ENCODE measurements at regions not wholly inside any gene's neighbourhood (a gene's known extent, or its start where the extent isn't known, plus 50 kb on each side); places are given as distances from the start of the nearest gene placed in this dataset.
A peak's percentile ranks its signal among the peaks of the same experiment; 100 is the strongest.

GRCh38 chr16:10317425-10318001 lies 68.3 kb upstream of the ATF7IP2 start:
- Histone ChIP-seq H3K27me3 (ENCODE audit: low read depth) (no peaks in the 10 kb centered on the region), H3K4me1 (no peaks in the 10 kb centered on the region), H3K36me3 (no peaks in the 10 kb centered on the region), H3K4me3 (no peak overlapping the region), H3K9me3 (no peaks in the 10 kb centered on the region), H3K27ac (no peak overlapping the region)
- intact Hi-C loops (cut with DNase I): no loop called here
- ATAC-seq (no peak), DNase-seq (no peak)
- TF ChIP-seq, protein P1, sequence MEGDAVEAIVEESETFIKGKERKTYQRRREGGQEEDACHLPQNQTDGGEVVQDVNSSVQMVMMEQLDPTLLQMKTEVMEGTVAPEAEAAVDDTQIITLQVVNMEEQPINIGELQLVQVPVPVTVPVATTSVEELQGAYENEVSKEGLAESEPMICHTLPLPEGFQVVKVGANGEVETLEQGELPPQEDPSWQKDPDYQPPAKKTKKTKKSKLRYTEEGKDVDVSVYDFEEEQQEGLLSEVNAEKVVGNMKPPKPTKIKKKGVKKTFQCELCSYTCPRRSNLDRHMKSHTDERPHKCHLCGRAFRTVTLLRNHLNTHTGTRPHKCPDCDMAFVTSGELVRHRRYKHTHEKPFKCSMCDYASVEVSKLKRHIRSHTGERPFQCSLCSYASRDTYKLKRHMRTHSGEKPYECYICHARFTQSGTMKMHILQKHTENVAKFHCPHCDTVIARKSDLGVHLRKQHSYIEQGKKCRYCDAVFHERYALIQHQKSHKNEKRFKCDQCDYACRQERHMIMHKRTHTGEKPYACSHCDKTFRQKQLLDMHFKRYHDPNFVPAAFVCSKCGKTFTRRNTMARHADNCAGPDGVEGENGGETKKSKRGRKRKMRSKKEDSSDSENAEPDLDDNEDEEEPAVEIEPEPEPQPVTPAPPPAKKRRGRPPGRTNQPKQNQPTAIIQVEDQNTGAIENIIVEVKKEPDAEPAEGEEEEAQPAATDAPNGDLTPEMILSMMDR (IDR thresholded peaks at IDR 0.05): no peak

- H3K9me3 ChIP-seq: no peaks in the 10 kb centered on the region
- no peak for DNase-seq
- no peaks in the 10 kb centered on the region for H3K27me3 ChIP-seq (ENCODE audit: low read depth)
- no peak overlapping the region for H3K27ac ChIP-seq
- TF ChIP-seq, protein P1 (IDR thresholded peaks at IDR 0.05): no peak
- ATAC-seq: no peak
- H3K4me1 ChIP-seq: no peaks in the 10 kb centered on the region
- H3K36me3 ChIP-seq: no peaks in the 10 kb centered on the region
- intact Hi-C loops (cut with DNase I): no loop called here
- no peak overlapping the region for H3K4me3 ChIP-seq
These were observed 66.9 kb upstream of the ATF7IP2 start for GRCh38 chr16:10318798-10319500.

DNA sequence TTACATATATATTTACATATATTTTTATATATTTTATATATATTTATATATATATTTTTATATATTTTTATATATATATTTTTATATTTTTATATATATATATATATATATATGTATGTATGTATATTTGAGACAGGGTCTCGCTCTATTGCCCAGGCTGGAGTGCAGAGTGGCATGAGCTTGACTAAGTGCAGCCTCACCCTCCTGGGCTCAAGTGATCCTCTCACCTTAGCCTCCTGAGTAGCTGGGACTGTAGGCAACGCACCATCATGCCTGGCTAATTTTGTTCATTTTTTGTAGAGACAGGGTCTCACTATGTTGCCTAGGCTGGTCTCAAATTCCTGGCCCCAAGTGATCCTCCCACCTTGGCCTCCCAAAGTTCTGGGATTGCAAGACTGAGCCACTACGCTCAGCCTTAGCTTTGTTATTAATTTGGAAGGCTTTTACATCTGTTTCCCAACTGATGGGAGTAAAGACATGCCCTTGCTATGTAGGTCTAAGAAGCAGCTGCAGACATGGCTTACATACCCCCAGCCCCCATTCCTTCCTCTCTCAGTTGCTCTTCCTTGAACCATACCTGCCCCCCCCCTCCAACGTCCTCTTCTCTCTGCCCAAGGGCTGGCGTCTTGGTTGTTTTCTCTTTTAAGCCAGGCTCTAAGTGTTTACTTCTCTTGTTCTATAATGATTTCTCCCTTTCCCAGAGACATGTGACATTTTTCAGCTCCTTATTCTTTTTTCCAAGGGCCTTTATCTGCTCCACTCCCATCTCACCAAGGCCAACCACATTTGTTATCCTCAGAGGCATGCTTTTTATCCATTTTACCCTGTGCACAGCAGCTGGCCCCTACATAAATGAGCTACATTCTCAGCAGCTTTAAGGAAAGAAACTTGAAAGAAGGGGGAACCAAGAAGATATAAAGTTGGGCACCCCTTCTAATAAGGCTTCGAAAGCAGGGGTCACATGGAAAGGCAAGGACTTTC lies 64.2 kb upstream of the ATF7IP2 start:
- Histone ChIP-seq H3K27ac (no peak overlapping the region), H3K36me3 (no peaks in the 10 kb centered on the region), H3K9me3 (no peaks in the 10 kb centered on the region), H3K4me1 (no peaks in the 10 kb centered on the region), H3K4me3 (no peak overlapping the region), H3K27me3 (ENCODE audit: low read depth) (no peaks in the 10 kb centered on the region)
- TF ChIP-seq, protein P1 (IDR thresholded peaks at IDR 0.05): no peak
- ATAC-seq: no peak
- intact Hi-C loops (cut with DNase I): no loop called here
- DNase-seq: peak; percentile 3

GRCh38 chr16:10322723-10323527 lies 62.9 kb upstream of the ATF7IP2 start:
- H3K27me3 ChIP-seq (ENCODE audit: low read depth): no peaks in the 10 kb centered on the region
- H3K4me3 ChIP-seq: no peak overlapping the region
- DNase-seq (peak; percentile 6), ATAC-seq (no peak)
- H3K27ac ChIP-seq: no peak overlapping the region
- H3K4me1 ChIP-seq: no peaks in the 10 kb centered on the region
- H3K9me3 ChIP-seq: no peaks in the 10 kb centered on the region
- no peaks in the 10 kb centered on the region for H3K36me3 ChIP-seq
- intact Hi-C loops (cut with DNase I): no loop called here
- TF ChIP-seq, protein P1 (IDR thresholded peaks at IDR 0.05): no peak

GRCh38 chr16:10323528-10323869 lies 62.4 kb upstream of the ATF7IP2 start:
- ATAC-seq: no peak
- Histone ChIP-seq H3K9me3 (no peaks in the 10 kb centered on the region), H3K27ac (no peak overlapping the region), H3K4me3 (no peak overlapping the region), H3K36me3 (no peaks in the 10 kb centered on the region), H3K27me3 (ENCODE audit: low read depth) (no peaks in the 10 kb centered on the region), H3K4me1 (no peaks in the 10 kb centered on the region)
- intact Hi-C loops (cut with DNase I): no loop called here
- DNase-seq: no peak
- TF ChIP-seq, protein P1 (IDR thresholded peaks at IDR 0.05): no peak
